ENCODE measurements at regions not wholly inside any gene's neighbourhood (a gene's known extent, or its start where the extent isn't known, plus 50 kb on each side); places are given as distances from the start of the nearest gene placed in this dataset.
A peak's percentile ranks its signal among the peaks of the same experiment; 100 is the strongest.

- Histone ChIP-seq H3K9ac (ENCODE audit: low read depth, low read length) (no peak overlapping the region), H3K9me3 (ENCODE audit: control insufficient read depth, insufficient read depth, low read length) (no peaks in the 10 kb centered on the region), H3K36me3 (ENCODE audit: insufficient read depth, low read length) (no peaks in the 10 kb centered on the region), H3K4me1 (ENCODE audit: insufficient read depth, low read length) (no peaks in the 10 kb centered on the region)
Measured at GRCh38 chr16:73505577-73505976, 457.6 kb upstream of the ZFHX3 start.

DNA sequence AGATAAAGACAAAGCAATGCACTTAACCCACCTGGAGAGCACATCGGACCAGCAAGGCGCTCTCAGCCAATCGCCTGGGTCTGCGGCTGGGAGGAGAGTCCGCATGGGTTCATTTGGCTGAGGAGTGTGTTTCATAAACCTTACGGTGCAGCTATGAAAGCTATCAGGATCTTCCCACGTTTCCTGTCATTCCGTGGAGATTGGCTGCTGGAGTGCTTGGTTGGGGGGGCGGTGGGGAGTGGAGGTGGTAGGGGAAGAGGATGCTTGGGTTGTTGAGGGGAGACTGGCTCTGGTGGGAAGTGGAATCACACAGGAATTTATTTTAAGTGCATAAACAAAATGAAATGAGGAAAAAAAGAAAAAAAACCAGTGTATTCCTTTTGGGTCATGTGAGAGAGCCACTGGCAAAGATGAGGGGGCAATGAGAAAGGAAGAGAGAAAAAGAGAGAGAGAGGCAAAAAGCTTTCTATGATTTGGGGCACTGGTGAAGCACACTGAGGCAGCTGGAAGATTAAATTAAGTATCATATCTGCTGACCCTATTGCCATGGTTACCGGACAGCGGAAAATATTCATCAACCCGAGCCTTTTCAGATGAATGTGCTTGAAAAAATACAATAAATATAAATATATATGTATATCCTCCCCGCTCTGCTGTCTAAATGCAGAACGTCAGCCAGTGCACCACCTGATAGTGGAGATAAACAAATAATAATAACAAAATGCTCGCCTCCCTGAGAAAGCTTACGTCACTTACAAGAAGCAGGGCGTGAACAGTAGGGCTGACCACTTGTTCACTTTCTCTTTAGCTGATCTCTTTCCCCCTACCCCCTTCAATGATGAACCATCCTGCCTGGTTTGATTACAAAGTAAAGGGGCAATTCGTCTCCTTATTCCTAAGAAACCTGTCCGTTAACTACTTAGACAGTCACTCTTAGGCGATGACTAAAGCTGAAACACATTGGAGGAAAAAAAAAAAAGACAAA is 457.0 kb upstream of the ZFHX3 start:
- Histone ChIP-seq H3K36me3 (ENCODE audit: insufficient read depth, low read length) (no peaks in the 10 kb centered on the region), H3K9me3 (ENCODE audit: control insufficient read depth, insufficient read depth, low read length) (no peaks in the 10 kb centered on the region), H3K9ac (ENCODE audit: low read depth, low read length) (no peak overlapping the region), H3K4me1 (ENCODE audit: insufficient read depth, low read length) (no peaks in the 10 kb centered on the region)

GRCh38 chr16:73503093-73503492 is 455.2 kb upstream of the ZFHX3 start:
- H3K9ac ChIP-seq (ENCODE audit: low read depth, low read length): no peak overlapping the region
- H3K36me3 ChIP-seq (ENCODE audit: insufficient read depth, low read length): no peaks in the 10 kb centered on the region
- no peaks in the 10 kb centered on the region for H3K4me1 ChIP-seq (ENCODE audit: insufficient read depth, low read length)

GRCh38 chr16:73499276-73499675 is 451.3 kb upstream of the ZFHX3 start:
- no peak overlapping the region for H3K9ac ChIP-seq (ENCODE audit: low read depth, low read length)
- H3K9me3 ChIP-seq (ENCODE audit: control insufficient read depth, insufficient read depth, low read length): no peaks in the 10 kb centered on the region
- H3K36me3 ChIP-seq (ENCODE audit: insufficient read depth, low read length): no peaks in the 10 kb centered on the region
- H3K4me1 ChIP-seq (ENCODE audit: insufficient read depth, low read length): no peaks in the 10 kb centered on the region

More at GRCh38 chr16:73503093-73503492, 455.2 kb upstream of the ZFHX3 start:
- no peaks in the 10 kb centered on the region for H3K9me3 ChIP-seq (ENCODE audit: control insufficient read depth, insufficient read depth, low read length)

DNA sequence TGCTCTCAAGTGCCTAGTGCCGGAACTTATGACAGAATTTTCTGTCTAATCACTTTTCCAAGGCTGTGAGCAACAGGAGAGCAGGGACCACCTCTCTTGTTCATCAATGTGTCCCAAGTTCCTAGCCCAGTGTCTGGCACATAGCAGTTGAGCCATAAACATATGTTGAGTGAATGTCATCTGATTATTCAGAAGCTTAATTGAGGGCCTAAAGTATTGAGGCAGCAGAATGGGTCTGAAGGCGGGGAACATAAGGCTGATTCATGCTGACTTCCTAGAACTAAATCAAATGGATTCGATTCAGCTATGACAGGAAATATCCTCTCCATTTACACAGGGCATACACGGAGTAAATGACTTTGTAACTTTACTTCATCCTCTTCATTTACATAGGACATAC is 438.0 kb upstream of the ZFHX3 start:
- Histone ChIP-seq H3K36me3 (ENCODE audit: insufficient read depth, low read length) (no peaks in the 10 kb centered on the region), H3K9ac (ENCODE audit: low read depth, low read length) (no peak overlapping the region), H3K9me3 (ENCODE audit: control insufficient read depth, insufficient read depth, low read length) (no peaks in the 10 kb centered on the region), H3K4me1 (ENCODE audit: insufficient read depth, low read length) (peaks cover 4% of the 10 kb centered on the region; the same call in 1 of the 2 replicates)

DNA sequence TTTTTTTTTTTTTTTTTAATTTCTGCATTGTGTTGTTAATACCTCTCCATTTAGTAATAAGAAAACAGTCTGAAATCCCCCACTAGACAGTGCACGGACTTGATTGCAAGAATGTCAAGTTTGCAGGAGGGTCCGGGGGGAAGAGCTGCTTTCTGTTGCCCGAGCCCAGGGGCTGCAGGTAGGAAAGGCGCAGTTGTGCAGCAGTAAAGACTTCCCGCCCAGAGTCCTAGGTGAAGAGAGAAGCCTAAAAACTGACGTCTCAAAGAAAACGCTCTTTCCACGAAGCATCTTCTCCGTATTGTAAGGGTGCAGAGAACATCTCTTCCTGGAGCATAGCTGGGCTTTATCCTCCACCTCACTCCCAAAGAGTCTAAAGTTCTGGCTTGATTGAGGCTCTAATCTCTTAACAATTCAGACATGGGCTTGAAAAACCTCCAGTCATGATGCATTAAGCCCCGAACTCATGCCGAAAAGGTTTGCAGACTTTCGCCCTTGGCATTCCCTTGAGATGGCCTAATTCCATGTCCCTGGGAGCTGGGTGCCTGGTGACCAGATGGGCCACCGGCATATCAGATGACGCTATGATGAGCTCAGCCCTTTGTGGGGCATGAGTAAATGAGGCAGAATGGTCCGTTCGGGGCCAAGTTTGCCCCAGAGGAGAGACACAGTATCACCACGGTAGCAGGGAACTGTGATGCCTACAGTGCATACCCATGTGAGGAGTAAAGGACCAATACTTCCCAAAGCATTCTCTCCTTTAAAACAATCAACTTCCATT is 436.2 kb upstream of the ZFHX3 start:
- Histone ChIP-seq H3K36me3 (ENCODE audit: insufficient read depth, low read length) (no peaks in the 10 kb centered on the region), H3K9ac (ENCODE audit: low read depth, low read length) (peak overlapping the region; percentile 54; the same call in 1 of the 2 replicates), H3K9me3 (ENCODE audit: control insufficient read depth, insufficient read depth, low read length) (no peaks in the 10 kb centered on the region), H3K4me1 (ENCODE audit: insufficient read depth, low read length) (peaks cover 4% of the 10 kb centered on the region; the same call in 1 of the 2 replicates)

- Histone ChIP-seq H3K9me3 (ENCODE audit: control insufficient read depth, insufficient read depth, low read length) (no peaks in the 10 kb centered on the region), H3K4me1 (ENCODE audit: insufficient read depth, low read length) (peaks cover 4% of the 10 kb centered on the region; the same call in 1 of the 2 replicates), H3K9ac (ENCODE audit: low read depth, low read length) (peak overlapping the region; percentile 54; the same call in 1 of the 2 replicates), H3K36me3 (ENCODE audit: insufficient read depth, low read length) (no peaks in the 10 kb centered on the region)
Measured at GRCh38 chr16:73483076-73483791, 435.3 kb upstream of the ZFHX3 start.

DNA sequence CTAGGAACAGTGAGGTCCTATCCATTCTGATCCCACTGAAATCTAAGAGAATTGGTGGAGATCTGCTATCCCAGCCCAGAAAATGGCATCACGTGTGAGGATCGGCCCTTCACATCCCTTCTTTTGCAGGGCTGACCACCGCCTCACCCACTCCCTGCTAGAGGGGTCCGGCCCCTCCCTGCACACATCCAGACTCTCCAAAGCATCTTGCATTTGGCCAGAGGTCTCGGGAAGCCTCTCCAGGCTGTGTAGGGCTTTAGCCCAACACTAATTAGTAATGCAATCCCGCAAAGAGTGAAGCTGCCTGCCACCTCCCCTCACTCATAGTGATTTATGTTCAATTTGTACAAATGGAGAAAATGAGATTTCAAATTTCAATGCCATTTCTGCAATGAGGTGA is 434.4 kb upstream of the ZFHX3 start:
- no peak overlapping the region for H3K9ac ChIP-seq (ENCODE audit: low read depth, low read length)
- H3K9me3 ChIP-seq (ENCODE audit: control insufficient read depth, insufficient read depth, low read length): no peaks in the 10 kb centered on the region
- H3K4me1 ChIP-seq (ENCODE audit: insufficient read depth, low read length): peaks cover 4% of the 10 kb centered on the region; the same call in 1 of the 2 replicates
- no peaks in the 10 kb centered on the region for H3K36me3 ChIP-seq (ENCODE audit: insufficient read depth, low read length)

- Histone ChIP-seq H3K36me3 (ENCODE audit: insufficient read depth, low read length) (no peaks in the 10 kb centered on the region), H3K4me1 (ENCODE audit: insufficient read depth, low read length) (peaks cover 4% of the 10 kb centered on the region; the same call in 1 of the 2 replicates), H3K9me3 (ENCODE audit: control insufficient read depth, insufficient read depth, low read length) (no peaks in the 10 kb centered on the region), H3K9ac (ENCODE audit: low read depth, low read length) (no peak overlapping the region)
Measured at GRCh38 chr16:73480381-73480780, 432.5 kb upstream of the ZFHX3 start.

GRCh38 chr16:73473713-73474112 is 425.8 kb upstream of the ZFHX3 start:
- no peaks in the 10 kb centered on the region for H3K36me3 ChIP-seq (ENCODE audit: insufficient read depth, low read length)
- no peaks in the 10 kb centered on the region for H3K9me3 ChIP-seq (ENCODE audit: control insufficient read depth, insufficient read depth, low read length)
- H3K9ac ChIP-seq (ENCODE audit: low read depth, low read length): no peak overlapping the region
- H3K4me1 ChIP-seq (ENCODE audit: insufficient read depth, low read length): no peaks in the 10 kb centered on the region

GRCh38 chr16:73464834-73465233 is 416.9 kb upstream of the ZFHX3 start:
- H3K4me1 ChIP-seq (ENCODE audit: insufficient read depth, low read length): no peaks in the 10 kb centered on the region
- no peaks in the 10 kb centered on the region for H3K9me3 ChIP-seq (ENCODE audit: control insufficient read depth, insufficient read depth, low read length)
- no peak overlapping the region for H3K9ac ChIP-seq (ENCODE audit: low read depth, low read length)
- H3K36me3 ChIP-seq (ENCODE audit: insufficient read depth, low read length): no peaks in the 10 kb centered on the region

- peaks cover 6% of the 10 kb centered on the region; the same call in 1 of the 2 replicates for H3K4me1 ChIP-seq (ENCODE audit: insufficient read depth, low read length)
- H3K9ac ChIP-seq (ENCODE audit: low read depth, low read length): no peak overlapping the region
- H3K36me3 ChIP-seq (ENCODE audit: insufficient read depth, low read length): no peaks in the 10 kb centered on the region
- no peaks in the 10 kb centered on the region for H3K9me3 ChIP-seq (ENCODE audit: control insufficient read depth, insufficient read depth, low read length)
Measured at GRCh38 chr16:73459586-73459985, 411.7 kb upstream of the ZFHX3 start.

DNA sequence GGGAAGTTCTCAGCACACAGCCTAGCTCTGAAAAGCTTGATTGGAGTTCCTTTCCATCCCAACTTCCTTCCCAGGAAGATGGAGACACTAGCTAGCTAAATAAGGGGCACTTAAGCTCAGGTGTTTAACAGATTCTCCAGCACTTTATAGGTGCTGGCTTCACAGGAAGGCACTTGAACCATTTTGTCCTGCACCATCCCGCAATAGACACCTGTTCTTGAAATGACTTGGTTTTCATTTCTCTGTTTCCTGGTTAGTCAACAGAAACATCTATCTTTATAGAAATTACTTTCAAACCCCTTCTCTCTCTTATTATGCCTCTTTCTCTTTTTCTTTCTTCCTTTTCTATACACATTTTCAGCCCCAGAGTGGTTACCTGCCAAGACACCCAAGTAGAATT is 409.9 kb upstream of the ZFHX3 start:
- Histone ChIP-seq H3K4me1 (ENCODE audit: insufficient read depth, low read length) (peaks cover 6% of the 10 kb centered on the region; the same call in 1 of the 2 replicates), H3K36me3 (ENCODE audit: insufficient read depth, low read length) (no peaks in the 10 kb centered on the region), H3K9ac (ENCODE audit: low read depth, low read length) (no peak overlapping the region), H3K9me3 (ENCODE audit: control insufficient read depth, insufficient read depth, low read length) (no peaks in the 10 kb centered on the region)

DNA sequence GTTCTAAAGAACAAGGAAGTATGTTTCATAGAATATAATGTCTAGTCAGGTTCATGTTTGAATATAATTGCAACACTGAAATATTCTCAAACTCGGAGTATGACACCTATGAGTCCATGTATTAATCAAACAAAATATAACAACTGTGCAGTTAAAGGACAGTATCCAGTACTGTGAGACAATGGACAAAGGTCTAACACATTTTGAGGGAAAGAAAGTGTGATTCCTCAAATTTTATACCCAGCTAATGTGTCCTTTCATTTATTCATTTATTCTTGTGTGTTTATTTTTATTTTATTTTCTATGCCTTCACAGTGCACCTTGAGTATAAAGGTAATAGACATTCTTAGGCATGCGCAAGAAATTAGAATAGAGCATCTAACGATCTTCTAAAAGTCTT is 401.0 kb upstream of the ZFHX3 start:
- Histone ChIP-seq H3K9ac (ENCODE audit: low read depth, low read length) (no peak overlapping the region), H3K9me3 (ENCODE audit: control insufficient read depth, insufficient read depth, low read length) (no peaks in the 10 kb centered on the region), H3K36me3 (ENCODE audit: insufficient read depth, low read length) (no peaks in the 10 kb centered on the region), H3K4me1 (ENCODE audit: insufficient read depth, low read length) (no peaks in the 10 kb centered on the region)
